LNCaP clone FGC (cell line): ENCODE measurements at regions not wholly inside any gene's neighbourhood (a gene's known extent, or its start where the extent isn't known, plus 50 kb on each side); places are given as distances from the start of the nearest gene placed in this dataset.
"Not testable (repeated sequence)": the region's sequence is repeated elsewhere in the genome, so short reads cannot be mapped to it uniquely, and the experiment has no call there.

Source experiments
- DNase-seq: peaks from one replicate; pipeline ENCODE4 v3.0.0-alpha.2; 2011; ENCODE audit warnings: low read depth
- H3K4me3 ChIP-seq: 2 replicates; pipeline ENCODE4 v1.5.1; 2011; ENCODE audit warnings: mild to moderate bottlenecking, low read depth, low read length, control low read depth
- CTCF ChIP-seq: IDR thresholded peaks from 2 replicates; pipeline ENCODE4 v1.5.1; 2012; ENCODE audit warnings: mild to moderate bottlenecking; ENCODE audit not compliant: control insufficient read depth, insufficient read depth; ENCODE audit errors: extremely low read depth

DNA sequence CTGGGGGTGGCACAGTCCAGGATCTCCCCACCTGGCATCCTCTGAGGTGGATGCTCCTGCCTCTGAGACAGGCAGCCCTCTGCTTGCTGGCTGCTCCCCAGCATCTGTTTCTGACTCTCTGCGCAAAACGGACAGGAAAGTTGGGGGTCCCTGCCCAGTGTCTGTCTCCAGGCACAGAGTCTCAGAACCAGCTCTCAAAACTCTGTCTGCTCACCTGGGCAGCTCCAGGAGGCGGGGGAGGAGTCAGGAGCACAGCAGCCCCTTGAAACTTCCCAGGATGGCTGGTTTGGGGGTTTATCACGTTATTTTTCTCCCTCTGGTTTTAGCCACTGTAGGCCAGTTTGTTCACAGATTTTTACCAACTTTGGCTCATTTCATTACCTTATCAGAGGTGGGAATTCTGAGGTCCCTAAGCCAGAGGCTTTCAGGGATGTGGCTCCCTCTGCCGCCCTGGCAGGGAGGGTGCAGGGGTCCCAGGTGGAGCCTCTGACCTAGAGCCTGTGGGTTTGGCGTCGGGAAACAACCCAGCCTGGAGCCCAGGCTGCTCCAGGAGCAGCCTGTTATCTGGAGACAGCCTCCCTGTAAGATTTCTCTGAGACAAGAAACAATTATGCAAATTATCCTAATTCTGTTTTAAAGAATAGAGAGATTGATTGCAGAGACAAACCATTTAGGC, 334.1 kb downstream of the CACNA1B start:
- not testable (repeated sequence) for H3K4me3 ChIP-seq, DNase-seq
- TF ChIP-seq CTCF = peak; percentile 28; the same call in 1 of the 2 replicates

GRCh38 chr9:138212811-138213210, 335.2 kb downstream of the CACNA1B start:
- not testable (repeated sequence) for H3K4me3 ChIP-seq, DNase-seq

GRCh38 chr9:138213748-138214147, 336.2 kb downstream of the CACNA1B start:
- DNase-seq, H3K4me3 ChIP-seq: not testable (repeated sequence)

- not testable (repeated sequence) for DNase-seq, H3K4me3 ChIP-seq
These were observed 337.0 kb downstream of the CACNA1B start for GRCh38 chr9:138214548-138214947.

DNA sequence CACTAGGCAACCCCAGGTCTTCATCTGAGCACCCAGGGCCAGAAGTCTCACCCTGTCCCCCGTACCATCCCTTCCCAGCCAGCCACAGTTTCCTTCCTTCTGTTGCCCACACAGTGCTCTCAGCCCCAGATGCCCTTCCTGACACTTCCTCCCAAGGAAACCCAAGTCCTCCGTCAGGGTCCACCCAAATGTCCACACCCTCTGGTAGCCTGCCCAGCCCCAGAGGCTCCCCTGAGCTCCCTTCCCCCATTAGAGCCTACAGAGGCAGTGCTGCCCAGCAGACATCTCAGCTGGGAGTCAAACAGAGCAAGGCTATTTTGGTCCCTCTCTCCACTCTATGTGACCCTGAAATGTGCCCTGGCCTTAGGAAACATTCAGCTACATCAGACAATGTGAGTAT, 338.0 kb downstream of the CACNA1B start:
- not testable (repeated sequence) for DNase-seq, H3K4me3 ChIP-seq

DNA sequence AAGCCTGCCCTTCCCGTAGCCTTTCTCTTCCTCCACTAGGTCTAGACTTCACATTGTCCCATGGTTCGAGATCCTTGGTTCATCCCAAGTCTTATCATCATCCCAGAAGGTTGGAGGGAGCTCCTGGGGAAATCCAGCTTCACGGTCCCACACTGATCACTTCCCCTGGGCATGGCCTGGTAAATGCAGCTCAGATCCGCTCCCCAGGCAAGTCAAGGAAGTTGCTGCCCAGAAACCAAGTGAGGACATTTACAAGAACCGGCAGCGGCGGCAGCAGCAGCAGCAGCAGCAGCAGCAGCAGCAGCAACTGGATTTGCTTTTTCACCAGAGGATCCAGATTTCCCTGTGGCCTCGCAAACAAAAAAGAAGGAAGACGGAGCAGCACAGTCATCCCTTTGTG, 339.2 kb downstream of the CACNA1B start:
- not testable (repeated sequence) for H3K4me3 ChIP-seq, DNase-seq

DNA sequence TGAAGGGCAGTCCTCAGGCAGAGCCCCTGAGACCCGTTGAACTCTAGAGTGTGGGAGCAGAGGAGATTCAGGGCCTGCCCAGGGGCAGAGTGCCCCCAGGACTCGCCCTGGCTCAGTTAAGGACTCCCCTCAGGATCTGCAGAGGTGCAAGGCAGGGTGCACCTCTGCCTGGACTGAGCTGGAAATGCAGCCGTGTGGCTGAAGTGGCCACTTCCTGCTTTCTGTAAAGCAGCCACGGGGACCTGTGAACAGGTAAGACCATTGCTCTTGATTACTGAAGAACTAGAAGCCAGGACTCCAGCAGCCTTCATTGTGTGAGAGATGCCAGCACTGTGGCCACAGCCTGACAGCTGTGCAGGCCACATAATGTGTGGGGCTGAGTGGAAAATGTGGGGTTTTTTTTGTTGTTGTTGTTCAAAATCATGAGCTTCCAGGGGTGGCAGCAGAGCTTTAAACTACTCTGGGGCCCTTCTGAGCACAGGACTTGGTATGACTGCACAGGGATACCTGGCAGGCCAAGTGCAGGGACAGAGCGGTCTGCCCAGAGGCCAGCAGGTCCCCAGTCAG, 339.8 kb downstream of the CACNA1B start:
- H3K4me3 ChIP-seq, DNase-seq: not testable (repeated sequence)

GRCh38 chr9:138219249-138219648, 341.7 kb downstream of the CACNA1B start:
- not testable (repeated sequence) for DNase-seq, H3K4me3 ChIP-seq

- H3K4me3 ChIP-seq, DNase-seq: not testable (repeated sequence)
These were observed 344.0 kb downstream of the CACNA1B start for GRCh38 chr9:138221446-138222054.

- not testable (repeated sequence) for DNase-seq, H3K4me3 ChIP-seq
These were observed 359.5 kb downstream of the CACNA1B start for GRCh38 chr9:138237099-138237498.

GRCh38 chr9:138282903-138283302, 405.3 kb downstream of the CACNA1B start:
- not testable (repeated sequence) for H3K4me3 ChIP-seq, DNase-seq
